Brain microvascular endothelial cell (primary cell): ENCODE measurements at regions not wholly inside any gene's neighbourhood (a gene's known extent, or its start where the extent isn't known, plus 50 kb on each side); places are given as distances from the start of the nearest gene placed in this dataset.

Experiments used
- DNase-seq: peaks from one replicate; pipeline ENCODE4 v3.0.0-alpha.2; 2020
- H3K27ac ChIP-seq: fragments of 250-450 bp; sonication (Bioruptor Pico); 2 replicates; pipeline ENCODE4 v1.5.1; 2020; ENCODE audit warnings: mild to moderate bottlenecking, moderate library complexity
- H3K27me3 ChIP-seq: fragments of 250-450 bp; sonication (Bioruptor Pico); replicated peaks from 2 replicates; pipeline ENCODE4 v1.5.1; 2020; ENCODE audit warnings: mild to moderate bottlenecking
- H3K36me3 ChIP-seq: fragments of 250-450 bp; sonication (Bioruptor Pico); replicated peaks from 2 replicates; pipeline ENCODE4 v1.5.1; 2020; ENCODE audit warnings: mild to moderate bottlenecking
- H3K4me3 ChIP-seq: 2 replicates; pipeline ENCODE4 v1.5.1; 2011; ENCODE audit warnings: low read depth, mild to moderate bottlenecking, control low read depth, low read length, moderate library complexity
- CTCF ChIP-seq: IDR thresholded peaks from 2 replicates; pipeline ENCODE4 v1.5.1; 2011; ENCODE audit warnings: low read depth, mild to moderate bottlenecking, moderate library complexity, low read length, control low read depth, inconsistent platforms; ENCODE audit errors: missing control alignments
- in situ Hi-C: cut with HindIII; loops from 2 replicates; pipeline ENCODE4 v1.10.0; 2017; ENCODE audit warnings: low sequenced_read_pairs, low pct_ligation_motif_present

GRCh38 chr11:71144736-71145135, 107.6 kb downstream of the SHANK2 start:
- Histone ChIP-seq H3K27ac (no peak overlapping the region), H3K36me3 (no peaks in the 10 kb centered on the region), H3K4me3 (no peak overlapping the region), H3K27me3 (no peaks in the 10 kb centered on the region)
- DNase-seq, result no peak
- in situ Hi-C loops, result no loop called here
- TF ChIP-seq CTCF, result no peak

GRCh38 chr11:71144010-71144409, 108.4 kb downstream of the SHANK2 start:
- H3K27ac ChIP-seq, result no peak overlapping the region
- TF ChIP-seq CTCF, result no peak
- no peak overlapping the region for H3K4me3 ChIP-seq
- in situ Hi-C loops, result no loop called here
- no peaks in the 10 kb centered on the region for H3K36me3 ChIP-seq
- no peaks in the 10 kb centered on the region for H3K27me3 ChIP-seq
- no peak for DNase-seq

- no peak for DNase-seq
- H3K27ac ChIP-seq, result no peak overlapping the region
- in situ Hi-C loops, result no loop called here
- H3K27me3 ChIP-seq, result no peaks in the 10 kb centered on the region
- no peaks in the 10 kb centered on the region for H3K36me3 ChIP-seq
- H3K4me3 ChIP-seq, result no peak overlapping the region
- no peak for TF ChIP-seq CTCF
Measured at GRCh38 chr11:71140206-71140919, 112.0 kb downstream of the SHANK2 start.

- in situ Hi-C loops, result no loop called here
- Histone ChIP-seq H3K4me3 (no peak overlapping the region), H3K36me3 (no peaks in the 10 kb centered on the region), H3K27me3 (no peaks in the 10 kb centered on the region), H3K27ac (no peak overlapping the region)
- no peak for TF ChIP-seq CTCF
- DNase-seq, result no peak
Measured at GRCh38 chr11:71139516-71140205, 112.7 kb downstream of the SHANK2 start.

- TF ChIP-seq CTCF, result no peak
- no peaks in the 10 kb centered on the region for H3K27me3 ChIP-seq
- in situ Hi-C loops, result no loop called here
- H3K27ac ChIP-seq, result no peak overlapping the region
- DNase-seq, result no peak
- H3K36me3 ChIP-seq, result no peaks in the 10 kb centered on the region
- H3K4me3 ChIP-seq, result no peak overlapping the region
Measured at GRCh38 chr11:71138737-71139425, 113.5 kb downstream of the SHANK2 start.
